PC-3 (cell line): ENCODE measurements at regions not wholly inside any gene's neighbourhood (a gene's known extent, or its start where the extent isn't known, plus 50 kb on each side); places are given as distances from the start of the nearest gene placed in this dataset.

Source experiments
- ATAC-seq: fragments of 200-7000 bp; cut with Tn5 transposase; 2 replicates; pipeline ENCODE4 v1.9.1; 2020; ENCODE audit warnings: mild to moderate bottlenecking, moderate library complexity
- BruUV-seq: library from RNA; stranded (reverse); fragments of 400-500 nt; replicated peaks from 2 replicates; lab custom pipeline; 2021; lab: Mats Ljungman, UMichigan
- CTCF ChIA-PET: fragments of 300-600 bp; sonication (Branson Sonifier 250); formaldehyde crosslinking; loops from one replicate; lab custom pipeline; 2022; ENCODE audit warnings: antibody characterized with exemption; lab: Charles Lee
- POLR2A ChIA-PET: fragments of 300-600 bp; sonication (Branson Sonifier 250); formaldehyde crosslinking; loops from one replicate; lab custom pipeline; 2022; ENCODE audit warnings: antibody characterized with exemption; ENCODE audit not compliant: unreplicated experiment; lab: Charles Lee
- DNase-seq: peaks from one replicate; pipeline ENCODE4 v3.0.0-alpha.2; 2015
- H2AFZ ChIP-seq: fragments of 300-600 bp; sonication (generic); 2 replicates; pipeline ENCODE4 v1.6.0; 2016; ENCODE audit warnings: antibody characterized with exemption, low read length
- H3F3A ChIP-seq: fragments of 300-600 bp; sonication (generic); one replicate; pipeline ENCODE4 v1.6.0; 2017; ENCODE audit warnings: antibody characterized with exemption, low read length, control low read depth, mild to moderate bottlenecking; ENCODE audit not compliant: unreplicated experiment
- H3K27ac ChIP-seq: fragments of 300-600 bp; sonication (generic); 2 replicates; pipeline ENCODE4 v1.5.1; 2016; ENCODE audit warnings: mild to moderate bottlenecking, low read length
- H3K27me3 ChIP-seq: fragments of 300-600 bp; sonication (generic); 2 replicates; pipeline ENCODE4 v1.6.1; 2016; ENCODE audit warnings: low read length, mixed read lengths
- H3K36me3 ChIP-seq: fragments of 300-600 bp; sonication (generic); 2 replicates; pipeline ENCODE4 v1.6.1; 2016; ENCODE audit warnings: low read depth, mixed run types, low read length, mixed read lengths
- H3K4me1 ChIP-seq: fragments of 300-600 bp; sonication (generic); 2 replicates; pipeline ENCODE4 v1.5.1; 2016; ENCODE audit warnings: low read length; ENCODE audit not compliant: insufficient read depth
- H3K4me2 ChIP-seq: fragments of 300-600 bp; sonication (generic); 2 replicates; pipeline ENCODE4 v1.6.0; 2016; ENCODE audit warnings: low read length
- H3K4me3 ChIP-seq: fragments of 300-600 bp; sonication (generic); 2 replicates; pipeline ENCODE4 v1.5.1; 2016; ENCODE audit warnings: mild to moderate bottlenecking, low read length, mixed read lengths
- H3K79me2 ChIP-seq: fragments of 300-600 bp; sonication (generic); 2 replicates; pipeline ENCODE4 v1.6.1; 2017; ENCODE audit warnings: low read length, mixed read lengths
- H3K9ac ChIP-seq: fragments of 300-600 bp; sonication (generic); 2 replicates; pipeline ENCODE4 v1.6.0; 2016; ENCODE audit warnings: mild to moderate bottlenecking, low read length
- H3K9me2 ChIP-seq: fragments of 300-600 bp; sonication (generic); replicated peaks from 2 replicates; pipeline ENCODE4 v1.6.1; 2016; ENCODE audit warnings: mixed run types, low read length, mixed read lengths
- H3K9me3 ChIP-seq: fragments of 300-600 bp; sonication (generic); 2 replicates; pipeline ENCODE4 v1.6.1; 2016; ENCODE audit warnings: low read length, mixed read lengths
- H4K20me1 ChIP-seq: fragments of 300-600 bp; sonication (generic); 2 replicates; pipeline ENCODE4 v1.6.1; 2016; ENCODE audit warnings: low read length, mixed read lengths
- CTCF ChIP-seq: fragments of 300-600 bp; sonication (generic); conservative IDR thresholded peaks from 2 replicates; pipeline ENCODE4 v1.5.1; 2017; ENCODE audit warnings: antibody characterized with exemption, low read depth, mild to moderate bottlenecking, low read length
- EZH2 ChIP-seq: fragments of 300-600 bp; sonication (generic); IDR thresholded peaks from one replicate; pipeline ENCODE4 v1.6.1; 2017; ENCODE audit warnings: antibody characterized with exemption, mild to moderate bottlenecking, low read length; ENCODE audit not compliant: unreplicated experiment
- EZH2phosphoT487 ChIP-seq: fragments of 300-600 bp; sonication (generic); IDR thresholded peaks from 2 replicates; pipeline ENCODE4 v1.6.1; 2018; ENCODE audit warnings: mild to moderate bottlenecking, antibody characterized with exemption, low read length, borderline replicate concordance
- intact Hi-C: fragments of 100-400 bp; cut with micrococcal nuclease; formaldehyde crosslinking; loops from 2 replicates; pipeline ENCODE4 v1.9.0; 2023

GRCh38 chr1:104358086-104358485, 608.4 kb downstream of the AMY1C start:
- DNase-seq (no peak), ATAC-seq (no peak)
- no peak for TF ChIP-seq EZH2
- no peak for TF ChIP-seq EZH2phosphoT487
- TF ChIP-seq CTCF = no peak
- H3K4me2 ChIP-seq = no peak overlapping the region
- no peaks in the 10 kb centered on the region for H3K9me2 ChIP-seq
- H3K9me3 ChIP-seq = no peaks in the 10 kb centered on the region
- no peak overlapping the region for H3K9ac ChIP-seq
- no TSS peak for BruUV-seq
- no peak overlapping the region for H3K4me3 ChIP-seq
- H2AFZ ChIP-seq = no peak overlapping the region
- POLR2A ChIA-PET = no interaction called here
- H3F3A ChIP-seq = no peaks in the 10 kb centered on the region
- no peaks in the 10 kb centered on the region for H3K4me1 ChIP-seq
- no peaks in the 10 kb centered on the region for H3K36me3 ChIP-seq
- CTCF ChIA-PET = no interaction called here
- H3K27me3 ChIP-seq = peaks cover 6% of the 10 kb centered on the region; the same call in 1 of the 2 replicates
- H3K27ac ChIP-seq = no peak overlapping the region
- H4K20me1 ChIP-seq = no peaks in the 10 kb centered on the region
- no peaks in the 10 kb centered on the region for H3K79me2 ChIP-seq
- intact Hi-C loops = no loop called here

GRCh38 chr1:104358621-104359020, 608.9 kb downstream of the AMY1C start:
- H3K4me3 ChIP-seq = no peak overlapping the region
- no peak for TF ChIP-seq CTCF
- no peak for TF ChIP-seq EZH2
- no peak for TF ChIP-seq EZH2phosphoT487
- no peak overlapping the region for H3K4me2 ChIP-seq
- H3K4me1 ChIP-seq = no peaks in the 10 kb centered on the region
- H3K27ac ChIP-seq = no peak overlapping the region
- ChIA-PET CTCF (no interaction called here), POLR2A (no interaction called here)
- no peak for DNase-seq
- H3K9ac ChIP-seq = no peak overlapping the region
- no peaks in the 10 kb centered on the region for H4K20me1 ChIP-seq
- H3K79me2 ChIP-seq = no peaks in the 10 kb centered on the region
- no peak overlapping the region for H2AFZ ChIP-seq
- no peak for ATAC-seq
- H3K36me3 ChIP-seq = no peaks in the 10 kb centered on the region
- no peaks in the 10 kb centered on the region for H3F3A ChIP-seq
- no TSS peak for BruUV-seq
- no peaks in the 10 kb centered on the region for H3K9me2 ChIP-seq
- no peaks in the 10 kb centered on the region for H3K9me3 ChIP-seq
- peaks cover 6% of the 10 kb centered on the region; the same call in 1 of the 2 replicates for H3K27me3 ChIP-seq
- intact Hi-C loops = no loop called here

- Histone ChIP-seq H3F3A (no peaks in the 10 kb centered on the region), H3K27me3 (no peaks in the 10 kb centered on the region), H4K20me1 (no peaks in the 10 kb centered on the region), H3K4me2 (no peak overlapping the region), H3K4me1 (no peaks in the 10 kb centered on the region), H3K9me2 (no peaks in the 10 kb centered on the region), H3K36me3 (no peaks in the 10 kb centered on the region), H3K27ac (no peak overlapping the region), H3K79me2 (no peaks in the 10 kb centered on the region), H3K9ac (no peak overlapping the region), H3K4me3 (no peak overlapping the region), H3K9me3 (no peaks in the 10 kb centered on the region; the same call in 1 of the 2 replicates), H2AFZ (no peak overlapping the region)
- intact Hi-C loops = no loop called here
- POLR2A ChIA-PET = no interaction called here
- no TSS peak for BruUV-seq
- TF ChIP-seq EZH2phosphoT487 = no peak
- no peak for TF ChIP-seq CTCF
- TF ChIP-seq EZH2 = no peak
- DNase-seq (no peak), ATAC-seq (no peak)
- CTCF ChIA-PET = no interaction called here
Observed at GRCh38 chr1:104378414-104378813, 628.7 kb downstream of the AMY1C start.
